NCI-H526 treated with DMSO at 0.1 percent for 48 hours (cell line): ENCODE measurements at regions not wholly inside any gene's neighbourhood (a gene's known extent, or its start where the extent isn't known, plus 50 kb on each side); places are given as distances from the start of the nearest gene placed in this dataset.
"Not testable (repeated sequence)": the region's sequence is repeated elsewhere in the genome, so short reads cannot be mapped to it uniquely, and the experiment has no call there.

Experiments
- DNase-seq: peaks from one replicate; lab custom pipeline; 2025; lab: John Stamatoyannopoulos, UW

- no peak for DNase-seq
These were observed 223.1 kb upstream of the PTPRD start for GRCh38 chr9:10835791-10836463.

GRCh38 chr9:10843151-10843550 lies 230.3 kb upstream of the PTPRD start:
- DNase-seq, result no peak

- no peak for DNase-seq
These were observed 243.0 kb upstream of the PTPRD start for GRCh38 chr9:10855847-10856246.

GRCh38 chr9:10858817-10859216 lies 246.0 kb upstream of the PTPRD start:
- no peak for DNase-seq

GRCh38 chr9:10863476-10863875 lies 250.7 kb upstream of the PTPRD start:
- no peak for DNase-seq

GRCh38 chr9:10867194-10867593 lies 254.4 kb upstream of the PTPRD start:
- DNase-seq, result no peak

GRCh38 chr9:10869687-10870086 lies 256.9 kb upstream of the PTPRD start:
- DNase-seq, result no peak

- DNase-seq, result no peak
These were observed 261.2 kb upstream of the PTPRD start for GRCh38 chr9:10873999-10874398.

GRCh38 chr9:10875752-10876151 lies 262.9 kb upstream of the PTPRD start:
- DNase-seq, result no peak

- no peak for DNase-seq
These were observed 263.5 kb upstream of the PTPRD start for GRCh38 chr9:10876333-10876732.

GRCh38 chr9:10890266-10890665 lies 277.5 kb upstream of the PTPRD start:
- DNase-seq, result not testable (repeated sequence)

- DNase-seq, result no peak
These were observed 286.7 kb upstream of the PTPRD start for GRCh38 chr9:10899509-10899908.

- no peak for DNase-seq
These were observed 291.2 kb upstream of the PTPRD start for GRCh38 chr9:10903969-10904368.

GRCh38 chr9:10910779-10911178 lies 298.0 kb upstream of the PTPRD start:
- no peak for DNase-seq

- no peak for DNase-seq
These were observed 298.6 kb upstream of the PTPRD start for GRCh38 chr9:10911373-10911772.

- no peak for DNase-seq
These were observed 304.2 kb upstream of the PTPRD start for GRCh38 chr9:10917001-10917400.

- no peak for DNase-seq
These were observed 308.9 kb upstream of the PTPRD start for GRCh38 chr9:10921671-10922070.

- DNase-seq, result no peak
These were observed 313.1 kb upstream of the PTPRD start for GRCh38 chr9:10925896-10926295.

- DNase-seq, result no peak
These were observed 315.6 kb upstream of the PTPRD start for GRCh38 chr9:10928372-10928771.

GRCh38 chr9:10930081-10930480 lies 317.3 kb upstream of the PTPRD start:
- DNase-seq, result no peak

GRCh38 chr9:10946676-10947410 lies 334.0 kb upstream of the PTPRD start:
- DNase-seq, result no peak

- DNase-seq, result no peak
These were observed 345.1 kb upstream of the PTPRD start for GRCh38 chr9:10957878-10958277.

GRCh38 chr9:10961883-10962282 lies 349.1 kb upstream of the PTPRD start:
- no peak for DNase-seq

GRCh38 chr9:10983251-10983650 lies 370.4 kb upstream of the PTPRD start:
- DNase-seq, result no peak
